ENCODE measurements at regions not wholly inside any gene's neighbourhood (a gene's known extent, or its start where the extent isn't known, plus 50 kb on each side); places are given as distances from the start of the nearest gene placed in this dataset.

GRCh38 chr6:146898069-146898887 is 299.5 kb downstream of the ADGB start:
- Histone ChIP-seq H3K4me2 (ENCODE audit: low read depth, low read length) (no peak overlapping the region), H3K27ac (ENCODE audit: low read length) (no peak overlapping the region), H3K79me2 (ENCODE audit: low read length) (no peaks in the 10 kb centered on the region), H3K9me2 (replicated peaks; ENCODE audit: insufficient read depth, low read length) (no peaks in the 10 kb centered on the region), H3K27me3 (replicated peaks; ENCODE audit: insufficient read depth, low read length) (no peaks in the 10 kb centered on the region), H4K20me1 (ENCODE audit: insufficient read depth, low read length) (no peaks in the 10 kb centered on the region), H3K9me3 (replicated peaks; ENCODE audit: insufficient read depth, low read length) (no peaks in the 10 kb centered on the region), H3K36me3 (replicated peaks; ENCODE audit: insufficient read depth, low read length) (no peaks in the 10 kb centered on the region), H3K4me3 (ENCODE audit: low read length) (no peak overlapping the region), H2AFZ (ENCODE audit: low read length) (no peak overlapping the region), H3K4me1 (ENCODE audit: low read length) (no peaks in the 10 kb centered on the region), H3K9ac (ENCODE audit: low read length) (no peak overlapping the region), H3F3A (ENCODE audit: insufficient read depth, low read length) (no peaks in the 10 kb centered on the region)
- DNase-seq, result no peak
- TF ChIP-seq EZH2 (optimal IDR thresholded peaks at IDR 0.05; ENCODE audit: low read depth, low read length) (no peak), CTCF (IDR thresholded peaks at IDR 0.05; ENCODE audit: low read length) (no peak), EZH2phosphoT487 (IDR thresholded peaks at IDR 0.05; ENCODE audit: low read length) (no peak)

GRCh38 chr6:146898888-146899227 is 300.1 kb downstream of the ADGB start:
- TF ChIP-seq EZH2phosphoT487 (IDR thresholded peaks at IDR 0.05; ENCODE audit: low read length), result no peak
- TF ChIP-seq EZH2 (optimal IDR thresholded peaks at IDR 0.05; ENCODE audit: low read depth, low read length), result no peak
- TF ChIP-seq CTCF (IDR thresholded peaks at IDR 0.05; ENCODE audit: low read length), result no peak
- DNase-seq, result no peak
- no peak overlapping the region for H3K9ac ChIP-seq (ENCODE audit: low read length)
- H3K79me2 ChIP-seq (ENCODE audit: low read length), result no peaks in the 10 kb centered on the region
- H3K36me3 ChIP-seq (replicated peaks; ENCODE audit: insufficient read depth, low read length), result no peaks in the 10 kb centered on the region
- no peak overlapping the region for H3K27ac ChIP-seq (ENCODE audit: low read length)
- no peak overlapping the region for H2AFZ ChIP-seq (ENCODE audit: low read length)
- H3K4me1 ChIP-seq (ENCODE audit: low read length), result no peaks in the 10 kb centered on the region
- no peaks in the 10 kb centered on the region for H3K9me2 ChIP-seq (replicated peaks; ENCODE audit: insufficient read depth, low read length)
- H3K4me3 ChIP-seq (ENCODE audit: low read length), result no peak overlapping the region
- H3F3A ChIP-seq (ENCODE audit: insufficient read depth, low read length), result no peaks in the 10 kb centered on the region
- H3K4me2 ChIP-seq (ENCODE audit: low read depth, low read length), result no peak overlapping the region
- H4K20me1 ChIP-seq (ENCODE audit: insufficient read depth, low read length), result no peaks in the 10 kb centered on the region
- no peaks in the 10 kb centered on the region for H3K27me3 ChIP-seq (replicated peaks; ENCODE audit: insufficient read depth, low read length)
- H3K9me3 ChIP-seq (replicated peaks; ENCODE audit: insufficient read depth, low read length), result no peaks in the 10 kb centered on the region

GRCh38 chr6:146901940-146902816 is 302.0 kb upstream of the STXBP5 start:
- H3F3A ChIP-seq (ENCODE audit: insufficient read depth, low read length), result no peaks in the 10 kb centered on the region
- no peaks in the 10 kb centered on the region for H3K79me2 ChIP-seq (ENCODE audit: low read length)
- H3K4me1 ChIP-seq (ENCODE audit: low read length), result no peaks in the 10 kb centered on the region
- H4K20me1 ChIP-seq (ENCODE audit: insufficient read depth, low read length), result no peaks in the 10 kb centered on the region
- H3K27me3 ChIP-seq (replicated peaks; ENCODE audit: insufficient read depth, low read length), result no peaks in the 10 kb centered on the region
- H3K9ac ChIP-seq (ENCODE audit: low read length), result no peak overlapping the region
- no peak overlapping the region for H3K27ac ChIP-seq (ENCODE audit: low read length)
- no peak for DNase-seq
- H3K4me2 ChIP-seq (ENCODE audit: low read depth, low read length), result no peak overlapping the region
- H3K9me2 ChIP-seq (replicated peaks; ENCODE audit: insufficient read depth, low read length), result no peaks in the 10 kb centered on the region
- H2AFZ ChIP-seq (ENCODE audit: low read length), result no peak overlapping the region
- H3K9me3 ChIP-seq (replicated peaks; ENCODE audit: insufficient read depth, low read length), result no peaks in the 10 kb centered on the region
- no peak overlapping the region for H3K4me3 ChIP-seq (ENCODE audit: low read length)
- H3K36me3 ChIP-seq (replicated peaks; ENCODE audit: insufficient read depth, low read length), result no peaks in the 10 kb centered on the region
- TF ChIP-seq CTCF (IDR thresholded peaks at IDR 0.05; ENCODE audit: low read length) (no peak), EZH2phosphoT487 (IDR thresholded peaks at IDR 0.05; ENCODE audit: low read length) (no peak), EZH2 (optimal IDR thresholded peaks at IDR 0.05; ENCODE audit: low read depth, low read length) (no peak)

All from MM.1S (cell line).